Gastroesophageal sphincter (tissue), 3 donors: ENCODE measurements at regions not wholly inside any gene's neighbourhood (a gene's known extent, or its start where the extent isn't known, plus 50 kb on each side); places are given as distances from the start of the nearest gene placed in this dataset.

Source experiments
- EP300 ChIP-seq: sonication (generic); formaldehyde crosslinking; IDR thresholded peaks from one replicate; pipeline ENCODE4 v1.6.1; 2017; ENCODE audit warnings: antibody characterized with exemption, mild to moderate bottlenecking
- POLR2A ChIP-seq, 2 donors: fragments of 450-650 bp; IDR thresholded peaks; one replicate each; pipeline ENCODE4 v1.6.1; 2017; ENCODE audit warnings: antibody characterized with exemption in 2 of 2, mild to moderate bottlenecking in 2 of 2, moderate library complexity in 1 of 2
- POLR2AphosphoS5 ChIP-seq: sonication (generic); formaldehyde crosslinking; IDR thresholded peaks from one replicate; pipeline ENCODE4 v1.6.1; 2017; ENCODE audit warnings: antibody characterized with exemption
- TF ChIP-seq, protein P1 (sequence below), 4 experiments: fragments of 200-600 bp in 2 of 4; fragments of 450-650 bp in 2 of 4; sonication (generic) in 1 of 4; IDR thresholded peaks; one replicate each; pipeline ENCODE4 v1.5.1; 2017 to 2019; ENCODE audit warnings: antibody characterized with exemption in 4 of 4, mild to moderate bottlenecking in 2 of 4, moderate library complexity in 2 of 4

- TF ChIP-seq, protein P1, sequence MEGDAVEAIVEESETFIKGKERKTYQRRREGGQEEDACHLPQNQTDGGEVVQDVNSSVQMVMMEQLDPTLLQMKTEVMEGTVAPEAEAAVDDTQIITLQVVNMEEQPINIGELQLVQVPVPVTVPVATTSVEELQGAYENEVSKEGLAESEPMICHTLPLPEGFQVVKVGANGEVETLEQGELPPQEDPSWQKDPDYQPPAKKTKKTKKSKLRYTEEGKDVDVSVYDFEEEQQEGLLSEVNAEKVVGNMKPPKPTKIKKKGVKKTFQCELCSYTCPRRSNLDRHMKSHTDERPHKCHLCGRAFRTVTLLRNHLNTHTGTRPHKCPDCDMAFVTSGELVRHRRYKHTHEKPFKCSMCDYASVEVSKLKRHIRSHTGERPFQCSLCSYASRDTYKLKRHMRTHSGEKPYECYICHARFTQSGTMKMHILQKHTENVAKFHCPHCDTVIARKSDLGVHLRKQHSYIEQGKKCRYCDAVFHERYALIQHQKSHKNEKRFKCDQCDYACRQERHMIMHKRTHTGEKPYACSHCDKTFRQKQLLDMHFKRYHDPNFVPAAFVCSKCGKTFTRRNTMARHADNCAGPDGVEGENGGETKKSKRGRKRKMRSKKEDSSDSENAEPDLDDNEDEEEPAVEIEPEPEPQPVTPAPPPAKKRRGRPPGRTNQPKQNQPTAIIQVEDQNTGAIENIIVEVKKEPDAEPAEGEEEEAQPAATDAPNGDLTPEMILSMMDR (IDR thresholded peaks at IDR 0.05): no peak
- TF ChIP-seq POLR2A (IDR thresholded peaks at IDR 0.05): no peak
- no peak for TF ChIP-seq POLR2AphosphoS5
- no peak for TF ChIP-seq EP300
Measured at GRCh38 chr14:45906257-45906656, 653.3 kb upstream of the MIS18BP1 start.
